ENCODE measurements at regions not wholly inside any gene's neighbourhood (a gene's known extent, or its start where the extent isn't known, plus 50 kb on each side); places are given as distances from the start of the nearest gene placed in this dataset.
"Not testable (repeated sequence)": the region's sequence is repeated elsewhere in the genome, so short reads cannot be mapped to it uniquely, and the experiment has no call there.

DNA sequence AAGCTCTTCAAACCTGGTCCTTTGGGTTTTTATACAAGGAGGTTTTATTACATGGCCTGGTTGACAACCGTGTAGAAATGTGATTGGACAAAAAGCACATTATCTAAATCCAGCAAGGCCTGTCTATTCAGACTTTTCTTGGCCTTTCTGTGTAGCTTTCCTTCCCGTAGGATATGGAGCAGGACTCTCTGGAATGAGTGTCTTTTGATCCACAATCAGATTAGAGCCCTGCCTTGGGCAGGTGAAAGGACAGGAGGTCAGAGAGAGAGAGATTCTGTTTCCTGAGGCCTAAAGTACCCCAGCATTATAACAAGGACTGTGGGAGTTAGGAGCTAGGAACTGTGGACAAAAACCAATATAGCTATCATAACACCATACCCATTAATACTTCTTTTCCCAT lies 375.5 kb upstream of the RGS6 start:
- peak overlapping the region; percentile 99 for H3K27ac ChIP-seq
- TF ChIP-seq, protein P1, sequence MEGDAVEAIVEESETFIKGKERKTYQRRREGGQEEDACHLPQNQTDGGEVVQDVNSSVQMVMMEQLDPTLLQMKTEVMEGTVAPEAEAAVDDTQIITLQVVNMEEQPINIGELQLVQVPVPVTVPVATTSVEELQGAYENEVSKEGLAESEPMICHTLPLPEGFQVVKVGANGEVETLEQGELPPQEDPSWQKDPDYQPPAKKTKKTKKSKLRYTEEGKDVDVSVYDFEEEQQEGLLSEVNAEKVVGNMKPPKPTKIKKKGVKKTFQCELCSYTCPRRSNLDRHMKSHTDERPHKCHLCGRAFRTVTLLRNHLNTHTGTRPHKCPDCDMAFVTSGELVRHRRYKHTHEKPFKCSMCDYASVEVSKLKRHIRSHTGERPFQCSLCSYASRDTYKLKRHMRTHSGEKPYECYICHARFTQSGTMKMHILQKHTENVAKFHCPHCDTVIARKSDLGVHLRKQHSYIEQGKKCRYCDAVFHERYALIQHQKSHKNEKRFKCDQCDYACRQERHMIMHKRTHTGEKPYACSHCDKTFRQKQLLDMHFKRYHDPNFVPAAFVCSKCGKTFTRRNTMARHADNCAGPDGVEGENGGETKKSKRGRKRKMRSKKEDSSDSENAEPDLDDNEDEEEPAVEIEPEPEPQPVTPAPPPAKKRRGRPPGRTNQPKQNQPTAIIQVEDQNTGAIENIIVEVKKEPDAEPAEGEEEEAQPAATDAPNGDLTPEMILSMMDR (IDR thresholded peaks at IDR 0.05) = no peak
- H3K27me3 ChIP-seq = no peaks in the 10 kb centered on the region
- H3K36me3 ChIP-seq = no peaks in the 10 kb centered on the region
- no peaks in the 10 kb centered on the region for H3K9me3 ChIP-seq
- peak overlapping the region; percentile 19 to 43 for H3K4me3 ChIP-seq (ENCODE audit: low read depth in 1 of 2, low read length in 1 of 2)
- H3K4me1 ChIP-seq (ENCODE audit: control insufficient read depth in 1 of 2, insufficient read depth in 1 of 2, low read depth in 1 of 2, low read length in 1 of 2) = peaks cover 58 to 72% of the 10 kb centered on the region in 2 experiments

DNA sequence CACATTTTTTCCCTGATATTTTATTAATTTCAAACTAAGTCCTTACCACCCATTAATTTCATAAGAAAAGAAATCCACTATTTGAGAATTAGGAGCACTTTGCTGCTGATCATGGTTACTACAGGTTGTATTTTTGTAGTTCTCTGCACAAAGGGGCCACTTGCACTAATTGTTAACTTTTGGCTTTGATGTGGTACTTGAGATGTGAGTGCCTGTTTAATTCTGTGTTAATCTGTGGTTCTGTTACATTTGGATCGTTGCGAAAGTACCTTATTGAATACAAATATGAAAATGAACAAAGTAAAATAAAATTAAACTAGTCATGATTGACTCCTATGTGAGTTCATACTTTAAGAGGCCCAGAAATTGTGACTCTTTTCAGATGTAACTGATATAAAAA lies 374.9 kb upstream of the RGS6 start:
- TF ChIP-seq, protein P1 (IDR thresholded peaks at IDR 0.05) = no peak

DNA sequence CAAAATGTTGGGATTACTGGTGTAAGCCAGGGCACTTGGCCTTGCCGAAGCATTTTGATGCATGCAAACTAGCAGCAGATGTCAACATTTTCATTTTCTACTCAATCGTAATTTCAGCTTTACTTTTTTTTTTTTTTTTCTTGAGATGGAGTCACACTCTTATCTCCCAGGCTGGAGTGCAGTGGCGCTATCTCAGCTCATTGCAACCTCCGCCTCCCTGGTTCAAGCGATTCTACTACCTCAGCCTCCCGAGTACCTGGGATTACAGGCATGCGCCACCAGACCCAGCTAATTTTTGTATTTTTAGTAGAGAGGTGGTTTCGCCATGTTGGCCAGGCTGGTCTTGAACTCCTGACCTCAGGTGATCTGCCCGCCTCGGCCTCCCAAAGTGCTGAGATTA lies 373.3 kb upstream of the RGS6 start:
- H3K27ac ChIP-seq; H3K9me3 ChIP-seq; H3K4me3 ChIP-seq (ENCODE audit: low read depth in 1 of 2, low read length in 1 of 2); H3K27me3 ChIP-seq; H3K36me3 ChIP-seq: not testable (repeated sequence)
- peaks cover 43 to 54% of the 10 kb centered on the region in 2 experiments for H3K4me1 ChIP-seq (ENCODE audit: control insufficient read depth in 1 of 2, insufficient read depth in 1 of 2, low read depth in 1 of 2, low read length in 1 of 2)

More for the DNA sequence above, 374.9 kb upstream of the RGS6 start:
- H3K4me1 ChIP-seq (ENCODE audit: control insufficient read depth in 1 of 2, insufficient read depth in 1 of 2, low read depth in 1 of 2, low read length in 1 of 2) = peaks cover 58 to 69% of the 10 kb centered on the region in 2 experiments
- H3K27me3 ChIP-seq = no peaks in the 10 kb centered on the region
- H3K4me3 ChIP-seq (ENCODE audit: low read depth in 1 of 2, low read length in 1 of 2) = no peak overlapping the region
- H3K36me3 ChIP-seq = no peaks in the 10 kb centered on the region
- peak overlapping the region; percentile 99 for H3K27ac ChIP-seq
- no peaks in the 10 kb centered on the region for H3K9me3 ChIP-seq

DNA sequence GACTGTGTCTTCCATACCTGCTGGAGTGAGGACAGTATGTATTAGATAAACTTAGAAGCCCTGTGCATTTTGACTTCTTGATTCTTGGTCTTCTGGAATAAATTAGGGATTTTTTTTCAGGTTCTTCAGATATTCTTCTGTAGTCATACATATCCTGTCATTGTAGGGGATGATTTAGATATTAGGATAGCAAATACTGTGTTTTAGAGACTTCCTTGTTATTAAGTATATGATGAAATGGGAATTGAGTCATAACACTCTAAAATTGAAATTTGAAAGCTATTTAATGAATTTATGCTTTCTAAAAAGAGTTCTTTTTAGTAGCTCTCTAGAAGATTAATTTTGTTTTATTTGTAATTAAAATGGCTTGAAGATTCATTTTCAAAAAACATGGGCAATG lies 371.5 kb upstream of the RGS6 start:
- Histone ChIP-seq H3K4me1 (ENCODE audit: control insufficient read depth in 1 of 2, insufficient read depth in 1 of 2, low read depth in 1 of 2, low read length in 1 of 2) (peaks cover 25 to 35% of the 10 kb centered on the region in 2 experiments), H3K9me3 (no peaks in the 10 kb centered on the region), H3K27ac (peak overlapping the region; percentile 53), H3K36me3 (no peaks in the 10 kb centered on the region), H3K4me3 (ENCODE audit: low read depth in 1 of 2, low read length in 1 of 2) (no peak overlapping the region), H3K27me3 (no peaks in the 10 kb centered on the region)
- TF ChIP-seq, protein P1 (IDR thresholded peaks at IDR 0.05) = no peak

DNA sequence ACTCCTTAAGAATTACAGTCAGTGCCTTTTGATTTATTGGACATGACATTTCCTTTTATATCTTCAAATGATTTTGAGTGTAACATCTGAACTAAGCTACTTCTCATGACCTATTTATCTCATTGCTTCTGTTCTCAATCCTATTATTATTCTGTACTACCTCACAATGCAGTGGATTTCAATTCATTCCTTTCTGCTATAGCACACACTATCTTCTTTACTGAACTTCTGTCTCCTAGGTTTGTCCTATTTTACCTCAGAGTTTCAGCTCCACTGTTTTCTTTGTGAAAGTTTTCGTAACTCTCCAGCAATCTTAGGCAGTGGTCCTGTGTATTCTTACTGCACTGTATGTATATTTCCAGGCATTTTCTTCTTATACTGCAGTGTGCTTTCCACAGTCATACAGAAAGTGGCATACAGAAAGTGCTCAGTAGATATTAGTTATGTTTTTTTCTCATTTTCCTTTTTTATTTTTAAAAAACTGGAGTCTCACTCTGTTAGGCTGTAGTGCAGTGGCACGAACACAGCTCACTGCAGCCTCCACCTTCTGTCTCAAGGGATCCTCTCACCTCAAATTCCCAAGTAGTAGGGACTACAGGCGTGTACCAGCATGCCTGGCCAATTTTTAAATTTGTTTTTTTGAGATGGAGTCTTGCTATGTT lies 368.6 kb upstream of the RGS6 start:
- TF ChIP-seq, protein P1 (IDR thresholded peaks at IDR 0.05) = no peak
- Histone ChIP-seq H3K36me3 (no peaks in the 10 kb centered on the region), H3K4me1 (ENCODE audit: control insufficient read depth in 1 of 2, insufficient read depth in 1 of 2, low read depth in 1 of 2, low read length in 1 of 2) (peaks cover 8 to 15% of the 10 kb centered on the region in 2 experiments), H3K4me3 (ENCODE audit: low read depth in 1 of 2, low read length in 1 of 2) (no peak overlapping the region), H3K9me3 (no peaks in the 10 kb centered on the region), H3K27me3 (no peaks in the 10 kb centered on the region), H3K27ac (no peak overlapping the region)

DNA sequence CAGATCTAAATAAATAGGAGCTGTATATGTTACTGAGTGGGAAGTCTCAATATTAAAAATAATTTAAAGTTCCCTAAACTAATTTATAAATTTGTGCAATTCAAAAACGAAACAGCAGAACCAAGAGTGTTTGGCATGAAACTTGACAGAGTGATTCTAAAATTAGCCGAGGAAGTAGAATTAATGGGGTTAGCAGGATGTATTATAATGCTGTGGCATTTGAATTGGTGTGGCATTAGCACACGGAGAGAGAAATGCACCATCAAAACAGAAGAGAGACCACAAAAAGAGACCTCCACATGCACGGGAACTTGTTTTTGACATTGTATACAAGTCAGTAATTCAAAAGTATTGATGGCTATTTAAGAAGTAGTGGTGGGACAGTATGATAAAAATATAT lies 366.0 kb upstream of the RGS6 start:
- Histone ChIP-seq H3K27me3 (no peaks in the 10 kb centered on the region), H3K27ac (no peak overlapping the region), H3K36me3 (no peaks in the 10 kb centered on the region), H3K4me1 (ENCODE audit: control insufficient read depth in 1 of 2, insufficient read depth in 1 of 2, low read depth in 1 of 2, low read length in 1 of 2) (peaks cover 8 to 9% of the 10 kb centered on the region in 2 experiments), H3K4me3 (ENCODE audit: low read depth in 1 of 2, low read length in 1 of 2) (no peak overlapping the region), H3K9me3 (no peaks in the 10 kb centered on the region)
- TF ChIP-seq, protein P1 (IDR thresholded peaks at IDR 0.05) = no peak

DNA sequence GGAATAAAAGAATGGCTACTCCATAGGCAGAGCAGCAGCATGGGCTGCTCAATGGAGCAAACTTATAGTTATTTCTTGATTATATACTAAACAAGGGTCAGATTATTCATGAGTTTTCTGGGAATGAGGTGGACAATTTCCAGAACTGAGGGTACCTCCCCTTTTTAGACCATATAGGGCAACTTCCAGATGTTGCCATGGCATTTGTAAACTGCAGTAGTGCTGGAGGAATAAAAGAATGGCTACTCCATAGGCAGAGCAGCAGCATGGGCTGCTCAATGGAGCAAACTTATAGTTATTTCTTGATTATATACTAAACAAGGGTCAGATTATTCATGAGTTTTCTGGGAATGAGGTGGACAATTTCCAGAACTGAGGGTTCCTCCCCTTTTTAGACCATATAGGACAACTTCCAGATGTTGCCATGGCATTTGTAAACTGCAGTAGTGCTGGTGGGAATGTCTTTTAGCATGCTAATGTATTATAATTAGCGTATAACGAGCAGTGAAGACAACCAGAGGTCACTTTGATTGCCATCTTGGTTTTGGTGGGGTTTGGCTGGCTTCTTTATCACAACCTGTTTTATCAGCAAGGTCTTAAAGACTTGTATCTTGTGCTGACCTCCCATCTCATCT lies 364.6 kb upstream of the RGS6 start:
- H3K4me1 ChIP-seq (ENCODE audit: control insufficient read depth in 1 of 2, insufficient read depth in 1 of 2, low read depth in 1 of 2, low read length in 1 of 2); H3K9me3 ChIP-seq; H3K36me3 ChIP-seq; H3K4me3 ChIP-seq (ENCODE audit: low read depth in 1 of 2, low read length in 1 of 2); H3K27ac ChIP-seq; H3K27me3 ChIP-seq: not testable (repeated sequence)
